Hepatic stellate cell (primary cell): ENCODE measurements at regions not wholly inside any gene's neighbourhood (a gene's known extent, or its start where the extent isn't known, plus 50 kb on each side); places are given as distances from the start of the nearest gene placed in this dataset.
A peak's percentile ranks its signal among the peaks of the same experiment; 100 is the strongest.

ENCODE experiments used
- DNase-seq: peaks from one replicate; pipeline ENCODE4 v3.0.0; 2011; ENCODE audit warnings: low spot score

GRCh38 chr1:219993554-219994433 is 52.5 kb downstream of the EPRS1 start:
- no peak for DNase-seq

GRCh38 chr1:219991919-219992318 is 54.4 kb downstream of the EPRS1 start:
- no peak for DNase-seq

GRCh38 chr1:219991511-219991810 is 54.8 kb downstream of the EPRS1 start:
- DNase-seq = no peak

GRCh38 chr1:219990782-219991510 is 55.4 kb downstream of the EPRS1 start:
- peak; percentile 7 for DNase-seq

- no peak for DNase-seq
These were observed 56.5 kb downstream of the EPRS1 start for GRCh38 chr1:219989766-219990165.

GRCh38 chr1:219988818-219989217 is 57.5 kb downstream of the EPRS1 start:
- no peak for DNase-seq

GRCh38 chr1:219988387-219988786 is 57.9 kb downstream of the EPRS1 start:
- no peak for DNase-seq

- DNase-seq = no peak
These were observed 59.0 kb upstream of the SLC30A10 start for GRCh38 chr1:219987325-219987724.

- no peak for DNase-seq
These were observed 56.8 kb upstream of the SLC30A10 start for GRCh38 chr1:219985169-219985568.
